Hypothalamus (tissue), 51 donors: ENCODE measurements at regions not wholly inside any gene's neighbourhood (a gene's known extent, or its start where the extent isn't known, plus 50 kb on each side); places are given as distances from the start of the nearest gene placed in this dataset.
"Not testable (repeated sequence)": the region's sequence is repeated elsewhere in the genome, so short reads cannot be mapped to it uniquely, and the experiment has no call there.

ENCODE experiments used
- DNase-seq, 51 donors: peaks; one replicate each; lab custom pipeline; 2025; lab: John Stamatoyannopoulos, UW

- peak in 3 of 51 donors; percentile 5 to 8 (median 5) for DNase-seq
Observed at GRCh38 chr12:124159655-124160054, 135.2 kb upstream of the RFLNA start.

GRCh38 chr12:124160097-124160756, 134.7 kb upstream of the RFLNA start:
- no peak for DNase-seq

- not testable (repeated sequence) for DNase-seq
Observed at GRCh38 chr12:124161402-124161801, 133.5 kb upstream of the RFLNA start.

- DNase-seq: no peak
Observed at GRCh38 chr12:124162151-124163110, 132.5 kb upstream of the RFLNA start.

- no peak for DNase-seq
Observed at GRCh38 chr12:124165695-124166094, 129.2 kb upstream of the RFLNA start.

- no peak for DNase-seq
Observed at GRCh38 chr12:124167141-124167540, 127.8 kb upstream of the RFLNA start.

- no peak for DNase-seq
Observed at GRCh38 chr12:124168016-124168786, 126.7 kb upstream of the RFLNA start.

GRCh38 chr12:124169577-124170284, 125.2 kb upstream of the RFLNA start:
- DNase-seq: no peak

DNA sequence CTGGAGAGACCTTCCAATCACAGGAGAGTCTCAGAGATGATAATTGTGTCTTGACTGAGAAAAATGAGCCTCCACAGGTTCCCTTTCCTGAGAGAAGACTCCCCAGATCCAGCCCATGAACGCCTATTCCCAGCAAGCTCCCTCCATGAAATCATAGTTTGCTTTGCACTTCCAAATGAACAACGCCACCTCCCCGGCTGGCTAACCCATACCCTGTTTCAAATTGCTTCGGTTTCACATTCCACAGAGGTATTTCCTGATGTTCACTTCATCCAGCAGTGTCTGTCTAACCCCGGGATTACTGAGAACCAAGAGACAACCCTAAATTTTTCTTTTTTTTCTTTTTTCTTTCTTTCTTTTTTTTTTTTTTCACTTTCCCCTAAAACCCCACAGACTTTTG, 124.1 kb upstream of the RFLNA start:
- DNase-seq: no peak

GRCh38 chr12:124171231-124171979, 123.5 kb upstream of the RFLNA start:
- DNase-seq: no peak

DNA sequence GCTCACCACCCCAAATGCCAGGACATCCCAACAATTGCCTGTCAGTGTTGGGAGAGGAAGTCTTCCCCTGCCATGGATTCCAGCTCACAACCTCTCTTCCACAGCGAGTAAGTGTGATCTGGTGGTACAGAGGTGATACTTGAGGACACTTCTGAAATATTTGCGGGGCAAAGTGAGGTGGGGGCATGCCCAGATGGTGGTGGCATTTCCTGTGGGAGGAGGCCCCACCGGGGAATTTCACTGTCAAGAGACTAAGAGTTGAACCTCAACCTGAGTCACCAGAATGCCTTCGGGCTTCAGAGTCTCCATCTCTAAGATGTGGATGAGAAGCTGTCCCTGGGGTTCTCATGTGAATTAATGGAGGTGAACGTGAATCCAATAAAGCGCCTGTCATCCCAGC, 122.3 kb upstream of the RFLNA start:
- no peak for DNase-seq

GRCh38 chr12:124173692-124174091, 121.2 kb upstream of the RFLNA start:
- DNase-seq: no peak

DNA sequence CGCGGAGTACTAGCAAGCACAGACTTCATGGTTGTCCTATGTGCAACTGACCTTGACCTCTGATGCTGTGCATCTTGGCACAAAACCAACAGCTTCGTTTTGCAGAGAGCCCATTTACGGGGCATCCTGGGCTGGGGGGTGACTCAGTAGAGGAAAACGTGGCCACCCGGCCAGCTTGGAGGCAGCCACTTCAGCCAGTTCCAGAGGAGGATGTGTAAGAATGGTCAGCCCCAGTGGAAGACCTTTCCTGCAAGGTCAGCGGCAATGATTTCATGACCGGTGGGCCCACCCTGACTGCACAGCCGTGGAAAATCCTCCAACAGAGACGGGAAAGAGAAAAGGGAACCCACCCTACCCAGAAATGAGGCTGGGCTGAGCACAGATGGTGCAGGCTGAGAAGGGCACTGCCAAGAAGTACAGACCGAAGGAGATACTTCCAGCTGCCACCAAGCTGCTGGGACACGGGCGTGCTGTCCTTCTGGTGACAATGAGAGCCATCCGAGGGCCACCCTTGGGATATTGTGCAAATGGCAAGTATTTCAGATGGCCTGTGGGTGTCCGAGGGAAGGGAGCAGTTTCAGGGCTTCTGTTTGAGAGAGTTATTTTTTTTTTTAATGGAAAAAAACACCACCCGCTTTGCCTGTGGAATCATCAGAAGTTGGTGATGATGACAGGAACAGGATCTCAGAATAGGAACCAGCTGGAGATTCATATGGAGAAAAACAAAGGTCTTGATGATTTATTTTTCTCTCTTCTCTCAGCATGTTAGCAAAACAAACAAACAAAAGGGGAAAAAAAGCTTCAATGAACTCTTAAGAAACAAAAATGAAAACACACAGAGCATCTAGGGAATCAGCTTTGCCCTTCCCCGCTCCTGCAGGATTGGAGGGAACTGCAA, 120.2 kb upstream of the RFLNA start:
- peak in 1 of 51 donors; percentile 2 for DNase-seq

DNA sequence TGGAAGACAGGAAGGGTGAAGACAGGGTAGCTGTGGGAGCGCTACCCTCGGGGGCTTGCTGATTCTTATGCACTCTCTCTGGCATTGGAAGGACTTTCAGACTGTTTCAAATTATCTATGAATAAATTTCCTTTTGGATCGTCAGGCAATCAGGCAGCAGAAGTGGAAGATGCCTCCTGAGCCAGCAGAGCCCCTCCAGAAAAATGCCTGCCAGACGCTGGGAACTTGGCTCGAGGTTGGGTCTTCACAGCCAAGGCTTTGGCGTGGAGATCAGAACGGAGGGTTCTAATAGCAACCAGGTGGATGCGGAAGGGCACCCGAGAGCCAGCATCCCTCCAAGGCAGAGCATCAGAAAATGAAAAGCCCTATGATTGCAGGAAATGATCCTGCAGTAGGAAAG, 119.2 kb upstream of the RFLNA start:
- no peak for DNase-seq

GRCh38 chr12:124177276-124177950, 117.5 kb upstream of the RFLNA start:
- DNase-seq: no peak

DNA sequence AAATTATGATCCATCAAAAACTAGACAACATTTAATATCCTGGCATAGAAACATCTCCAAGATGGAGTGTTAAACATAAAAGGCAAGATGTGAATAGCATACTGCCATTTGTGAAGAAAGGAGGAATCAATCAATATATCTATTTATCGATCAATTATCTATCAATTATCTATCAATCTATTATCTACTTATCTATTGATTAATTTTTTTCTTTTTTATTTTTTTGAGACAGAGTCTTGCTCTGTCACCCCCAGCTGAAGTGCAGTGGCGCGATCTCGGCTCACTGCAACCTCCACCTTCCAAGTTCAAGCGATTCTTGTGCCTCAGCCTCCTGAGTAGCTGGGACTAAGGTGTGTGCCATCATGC, 117.0 kb upstream of the RFLNA start:
- DNase-seq: no peak

DNA sequence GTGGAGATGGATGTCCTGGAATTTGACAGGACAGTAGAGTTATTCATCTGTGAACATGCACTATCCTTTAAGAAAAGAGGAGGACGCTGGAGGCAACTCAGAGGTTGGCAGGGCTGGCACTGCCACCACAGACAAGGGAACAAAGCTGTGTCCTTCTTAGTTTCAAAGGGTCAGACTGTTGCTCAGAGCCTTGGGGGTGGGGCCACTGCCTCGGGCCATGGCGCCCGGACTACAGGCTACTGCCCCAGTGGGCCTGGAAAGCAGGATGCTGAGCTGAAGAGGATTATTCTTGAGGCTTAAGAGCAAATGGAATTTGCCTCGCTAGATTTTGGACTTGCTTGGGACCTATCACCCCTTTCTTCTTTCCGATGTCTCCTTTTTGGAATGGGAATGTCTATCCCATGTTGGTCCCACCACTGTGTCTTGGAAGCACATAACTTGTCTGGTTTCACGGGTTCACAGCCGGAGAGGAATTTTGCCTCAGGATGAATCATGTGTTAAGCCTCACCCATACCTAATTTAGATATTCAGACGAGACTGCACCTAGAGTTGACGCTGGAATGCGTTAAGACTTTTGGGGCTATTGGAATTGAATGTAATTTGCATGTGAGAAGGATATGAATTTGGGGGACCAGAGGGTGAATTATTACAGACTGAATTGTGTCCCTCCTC, 114.8 kb upstream of the RFLNA start:
- no peak for DNase-seq

DNA sequence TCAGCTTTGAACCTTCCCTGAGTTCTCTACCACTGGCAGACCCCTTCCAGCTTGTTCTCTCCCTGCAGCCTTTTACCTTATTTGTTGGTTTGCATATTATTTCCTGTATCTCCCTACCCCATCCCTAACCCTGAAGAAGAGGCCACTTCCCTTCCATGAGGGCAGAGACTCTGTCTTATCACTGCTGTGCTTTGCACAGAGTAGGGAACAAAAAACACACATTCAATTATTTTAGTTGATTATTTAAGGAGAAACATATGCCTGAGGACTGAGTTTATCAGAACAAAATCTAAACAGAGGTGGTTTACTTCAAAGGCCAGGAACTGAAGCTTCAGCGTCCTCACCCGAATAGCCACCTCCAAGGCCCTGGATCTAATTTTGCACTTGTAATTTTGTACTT, 111.7 kb upstream of the RFLNA start:
- DNase-seq: no peak
